ENCODE measurements at regions not wholly inside any gene's neighbourhood (a gene's known extent, or its start where the extent isn't known, plus 50 kb on each side); places are given as distances from the start of the nearest gene placed in this dataset.

GRCh38 chr6:9566096-9566495, 848.8 kb downstream of the TFAP2A start:
- Histone ChIP-seq H3K27me3 (no peaks in the 10 kb centered on the region), H3K4me3 (replicated peaks in 1 of 3) (no peak overlapping the region), H3K27ac (no peak overlapping the region), H3K9me3 (no peaks in the 10 kb centered on the region), H3K4me1 (no peaks in the 10 kb centered on the region), H3K36me3 (no peaks in the 10 kb centered on the region)
- no peak for TF ChIP-seq POLR2A (IDR thresholded peaks at IDR 0.05)
- DNase-seq: no peak
- intact Hi-C loops (cut with DNase I): no loop called here

- intact Hi-C loops (cut with DNase I): no loop called here
- H3K36me3 ChIP-seq: no peaks in the 10 kb centered on the region
- no peak overlapping the region for H3K27ac ChIP-seq
- H3K9me3 ChIP-seq: no peaks in the 10 kb centered on the region
- TF ChIP-seq CTCF (IDR thresholded peaks at IDR 0.05) (no peak), POLR2A (IDR thresholded peaks at IDR 0.05) (no peak)
- H3K4me1 ChIP-seq: no peaks in the 10 kb centered on the region
- no peak for DNase-seq
- no peaks in the 10 kb centered on the region for H3K27me3 ChIP-seq
- 64 to 69% methylated on average over 3 of the region's 3 CpGs for WGBS, 2 donors
- H3K4me3 ChIP-seq (replicated peaks in 1 of 3): no peak overlapping the region
Measured at GRCh38 chr6:9564021-9564420, 850.9 kb downstream of the TFAP2A start.

GRCh38 chr6:9563568-9563967, 851.3 kb downstream of the TFAP2A start:
- TF ChIP-seq CTCF (IDR thresholded peaks at IDR 0.05): no peak
- TF ChIP-seq POLR2A (IDR thresholded peaks at IDR 0.05): no peak
- Histone ChIP-seq H3K4me1 (no peaks in the 10 kb centered on the region), H3K4me3 (replicated peaks in 1 of 3) (no peak overlapping the region), H3K27me3 (no peaks in the 10 kb centered on the region), H3K36me3 (no peaks in the 10 kb centered on the region), H3K27ac (no peak overlapping the region), H3K9me3 (no peaks in the 10 kb centered on the region)
- 87% methylated on average over 1 of the region's 1 CpG for WGBS, 2 donors
- no peak for DNase-seq
- intact Hi-C loops (cut with DNase I): no loop called here

GRCh38 chr6:9554806-9555205, 860.1 kb downstream of the TFAP2A start:
- no peak for DNase-seq
- TF ChIP-seq CTCF (IDR thresholded peaks at IDR 0.05) (no peak), POLR2A (IDR thresholded peaks at IDR 0.05) (no peak)
- Histone ChIP-seq H3K9me3 (no peaks in the 10 kb centered on the region), H3K27me3 (no peaks in the 10 kb centered on the region), H3K36me3 (no peaks in the 10 kb centered on the region), H3K4me3 (replicated peaks in 1 of 3) (no peak overlapping the region), H3K27ac (no peak overlapping the region), H3K4me1 (no peaks in the 10 kb centered on the region)
- intact Hi-C loops (cut with DNase I): loop anchor here (10.0 kb wide), 1 partner anchor 880 kb away; no protein-coding TSS in a partner anchor

- WGBS, 2 donors: 49 to 80% methylated on average over 1 of the region's 1 CpG
- H3K27ac ChIP-seq: no peak overlapping the region
- no peaks in the 10 kb centered on the region for H3K4me1 ChIP-seq
- no peak overlapping the region for H3K4me3 ChIP-seq (replicated peaks in 1 of 3)
- H3K27me3 ChIP-seq: no peaks in the 10 kb centered on the region
- no peaks in the 10 kb centered on the region for H3K36me3 ChIP-seq
- no peaks in the 10 kb centered on the region for H3K9me3 ChIP-seq
- intact Hi-C loops (cut with DNase I): loop anchor here (10.0 kb wide), 1 partner anchor 880 kb away; no protein-coding TSS in a partner anchor
- TF ChIP-seq POLR2A (IDR thresholded peaks at IDR 0.05): no peak
- no peak for TF ChIP-seq CTCF (IDR thresholded peaks at IDR 0.05)
- DNase-seq: no peak
Measured at GRCh38 chr6:9554323-9554722, 860.6 kb downstream of the TFAP2A start.

- Histone ChIP-seq H3K9me3 (no peaks in the 10 kb centered on the region), H3K4me3 (replicated peaks in 1 of 3) (no peak overlapping the region), H3K27me3 (no peaks in the 10 kb centered on the region), H3K36me3 (no peaks in the 10 kb centered on the region), H3K27ac (no peak overlapping the region), H3K4me1 (no peaks in the 10 kb centered on the region)
- no peak for DNase-seq
- WGBS, 2 donors: 32 to 72% methylated on average over 1 of the region's 1 CpG
- TF ChIP-seq POLR2A (IDR thresholded peaks at IDR 0.05) (no peak), CTCF (IDR thresholded peaks at IDR 0.05) (no peak)
- intact Hi-C loops (cut with DNase I): loop anchor here (10.0 kb wide), 1 partner anchor 882 kb away; no protein-coding TSS in a partner anchor
Measured at GRCh38 chr6:9553002-9553401, 861.9 kb downstream of the TFAP2A start.
